Fibroblast of villous mesenchyme (primary cell): ENCODE measurements at regions not wholly inside any gene's neighbourhood (a gene's known extent, or its start where the extent isn't known, plus 50 kb on each side); places are given as distances from the start of the nearest gene placed in this dataset.

Experiments
- DNase-seq: peaks from one replicate; pipeline ENCODE4 v3.0.0-alpha.2; 2010; ENCODE audit warnings: low read depth
- H3K4me3 ChIP-seq: 2 replicates; pipeline ENCODE4 v1.5.1; 2011; ENCODE audit warnings: low read depth, mild to moderate bottlenecking, low read length
- TF ChIP-seq, protein P1 (sequence below): IDR thresholded peaks from 2 replicates; pipeline ENCODE4 v1.5.1; 2012; ENCODE audit warnings: low read depth, mild to moderate bottlenecking, low read length; ENCODE audit not compliant: insufficient read depth

DNA sequence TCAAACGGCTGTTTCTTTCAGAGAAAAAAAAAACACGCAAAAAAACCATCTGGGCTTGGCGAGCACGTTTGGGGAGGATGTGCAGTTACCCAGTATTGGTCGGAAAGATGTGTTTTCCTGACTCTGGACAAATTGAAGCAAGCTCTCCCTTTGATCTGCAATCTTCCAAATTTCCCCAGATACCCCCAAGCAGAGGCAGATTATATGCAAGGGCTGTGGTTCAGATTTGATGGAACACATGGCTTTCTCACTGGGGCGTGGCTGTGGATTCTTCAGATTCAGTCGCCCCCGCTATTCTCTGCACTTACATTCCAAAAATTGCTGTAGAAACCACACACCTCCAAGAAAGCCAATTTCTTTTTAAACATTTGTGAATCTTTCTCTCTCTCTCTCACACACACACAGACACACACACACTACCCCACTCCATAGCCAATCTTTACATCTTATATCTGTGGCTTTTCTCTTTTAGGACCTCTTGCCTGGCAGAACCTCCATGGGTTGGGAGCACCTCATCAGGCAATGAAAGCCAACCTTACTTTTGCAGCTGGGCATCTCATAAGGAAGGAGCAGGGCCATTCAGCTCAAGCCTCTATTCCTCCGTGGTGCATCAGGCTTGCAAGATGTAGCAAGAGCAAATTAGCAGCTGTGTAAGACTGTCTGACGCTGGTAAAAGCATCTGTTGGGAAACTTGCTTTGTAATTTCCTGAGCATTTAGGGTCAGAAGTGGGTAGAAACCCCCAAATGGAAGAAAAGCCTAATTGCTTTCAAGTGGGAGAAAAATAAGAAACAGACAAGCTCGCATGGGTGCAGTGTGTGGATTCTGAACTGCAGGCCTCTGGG, 103.9 kb upstream of the FAM20A start:
- no peak overlapping the region for H3K4me3 ChIP-seq
- DNase-seq, result peak; percentile 91
- TF ChIP-seq, protein P1, sequence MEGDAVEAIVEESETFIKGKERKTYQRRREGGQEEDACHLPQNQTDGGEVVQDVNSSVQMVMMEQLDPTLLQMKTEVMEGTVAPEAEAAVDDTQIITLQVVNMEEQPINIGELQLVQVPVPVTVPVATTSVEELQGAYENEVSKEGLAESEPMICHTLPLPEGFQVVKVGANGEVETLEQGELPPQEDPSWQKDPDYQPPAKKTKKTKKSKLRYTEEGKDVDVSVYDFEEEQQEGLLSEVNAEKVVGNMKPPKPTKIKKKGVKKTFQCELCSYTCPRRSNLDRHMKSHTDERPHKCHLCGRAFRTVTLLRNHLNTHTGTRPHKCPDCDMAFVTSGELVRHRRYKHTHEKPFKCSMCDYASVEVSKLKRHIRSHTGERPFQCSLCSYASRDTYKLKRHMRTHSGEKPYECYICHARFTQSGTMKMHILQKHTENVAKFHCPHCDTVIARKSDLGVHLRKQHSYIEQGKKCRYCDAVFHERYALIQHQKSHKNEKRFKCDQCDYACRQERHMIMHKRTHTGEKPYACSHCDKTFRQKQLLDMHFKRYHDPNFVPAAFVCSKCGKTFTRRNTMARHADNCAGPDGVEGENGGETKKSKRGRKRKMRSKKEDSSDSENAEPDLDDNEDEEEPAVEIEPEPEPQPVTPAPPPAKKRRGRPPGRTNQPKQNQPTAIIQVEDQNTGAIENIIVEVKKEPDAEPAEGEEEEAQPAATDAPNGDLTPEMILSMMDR, result no peak

DNA sequence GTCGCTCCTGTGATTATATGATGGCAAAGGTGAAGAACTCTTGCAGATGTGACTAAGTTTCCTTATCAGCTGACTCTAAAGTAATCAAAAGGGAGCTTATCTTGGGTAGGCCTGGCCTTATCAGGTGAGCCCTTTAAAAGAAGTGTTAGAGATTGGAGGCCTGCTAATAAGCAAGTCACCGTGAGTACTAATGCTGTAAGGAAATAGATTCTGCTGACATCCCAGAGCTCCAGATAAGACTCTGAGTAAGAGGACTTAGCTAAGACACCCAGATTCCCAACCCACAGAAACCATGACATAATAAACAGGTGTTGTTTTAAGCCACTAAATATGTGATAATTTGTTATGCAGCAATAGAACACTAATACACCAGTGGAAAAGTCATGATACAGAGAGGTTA, 99.9 kb upstream of the FAM20A start:
- H3K4me3 ChIP-seq, result no peak overlapping the region
- TF ChIP-seq, protein P1, result no peak
- peak; percentile 93 for DNase-seq

GRCh38 chr17:68700421-68700820, 99.3 kb upstream of the FAM20A start:
- DNase-seq, result peak; percentile 65
- H3K4me3 ChIP-seq, result no peak overlapping the region
- TF ChIP-seq, protein P1, result no peak

DNA sequence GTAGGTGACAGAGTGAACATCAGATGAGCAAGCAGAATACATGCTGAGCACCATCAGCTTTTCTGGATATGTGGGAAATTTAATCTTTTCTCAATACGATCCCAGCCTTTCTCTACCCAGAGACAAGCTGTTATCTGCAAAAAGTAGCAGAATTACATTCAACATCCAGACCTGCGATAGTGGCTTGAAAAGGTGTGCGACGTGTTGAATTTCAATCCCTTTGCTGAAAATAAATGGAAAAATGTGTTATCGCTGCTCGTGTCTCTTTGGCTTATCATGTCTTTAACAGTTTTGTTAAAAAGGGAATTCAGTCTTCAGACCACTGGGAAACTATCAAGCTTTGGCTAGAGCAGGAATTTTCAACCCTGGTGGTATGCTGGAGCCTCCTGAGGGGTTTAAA, 98.8 kb upstream of the FAM20A start:
- DNase-seq, result no peak
- no peak overlapping the region for H3K4me3 ChIP-seq
- TF ChIP-seq, protein P1, result no peak

GRCh38 chr17:68698746-68699145, 97.6 kb upstream of the FAM20A start:
- no peak overlapping the region for H3K4me3 ChIP-seq
- DNase-seq, result peak; percentile 83
- TF ChIP-seq, protein P1, result no peak

GRCh38 chr17:68697850-68698361, 96.7 kb upstream of the FAM20A start:
- no peak overlapping the region for H3K4me3 ChIP-seq
- peak; percentile 98 for DNase-seq
- TF ChIP-seq, protein P1, result no peak
